DOHH2 (cell line): ENCODE measurements at regions not wholly inside any gene's neighbourhood (a gene's known extent, or its start where the extent isn't known, plus 50 kb on each side); places are given as distances from the start of the nearest gene placed in this dataset.

Experiments
- EZH2phosphoT487 ChIP-seq: fragments of 200-600 bp; sonication (generic); IDR thresholded peaks from 2 replicates; pipeline ENCODE4 v1.6.1; 2017; ENCODE audit warnings: borderline replicate concordance, mild to moderate bottlenecking, antibody characterized with exemption, low read length, moderate library complexity, mixed read lengths
- TF ChIP-seq, protein P1 (sequence below): fragments of 200-600 bp; sonication (generic); IDR thresholded peaks from one replicate; pipeline ENCODE4 v1.5.1; 2014; ENCODE audit warnings: antibody characterized with exemption, mild to moderate bottlenecking, low read depth, low read length; ENCODE audit not compliant: poor library complexity, severe bottlenecking

DNA sequence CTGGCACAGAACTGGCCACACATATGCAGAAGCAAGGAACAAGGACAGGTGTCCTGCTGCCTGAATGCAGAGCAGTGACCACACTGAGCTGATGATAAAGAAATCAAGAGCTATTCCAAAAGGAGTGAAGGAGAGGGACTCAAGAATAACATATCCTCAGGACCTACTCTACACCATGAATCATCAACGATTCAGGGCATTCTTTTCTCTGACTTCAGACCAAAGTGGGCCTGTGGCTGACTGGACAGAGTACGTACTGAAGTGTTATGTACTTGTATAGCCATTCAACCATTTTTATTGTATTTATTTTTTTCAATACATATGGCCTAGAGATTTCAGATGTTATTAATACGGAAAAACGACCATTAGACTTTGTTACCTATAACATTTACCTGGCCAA is 177.5 kb upstream of the TMTC1 start:
- TF ChIP-seq, protein P1, sequence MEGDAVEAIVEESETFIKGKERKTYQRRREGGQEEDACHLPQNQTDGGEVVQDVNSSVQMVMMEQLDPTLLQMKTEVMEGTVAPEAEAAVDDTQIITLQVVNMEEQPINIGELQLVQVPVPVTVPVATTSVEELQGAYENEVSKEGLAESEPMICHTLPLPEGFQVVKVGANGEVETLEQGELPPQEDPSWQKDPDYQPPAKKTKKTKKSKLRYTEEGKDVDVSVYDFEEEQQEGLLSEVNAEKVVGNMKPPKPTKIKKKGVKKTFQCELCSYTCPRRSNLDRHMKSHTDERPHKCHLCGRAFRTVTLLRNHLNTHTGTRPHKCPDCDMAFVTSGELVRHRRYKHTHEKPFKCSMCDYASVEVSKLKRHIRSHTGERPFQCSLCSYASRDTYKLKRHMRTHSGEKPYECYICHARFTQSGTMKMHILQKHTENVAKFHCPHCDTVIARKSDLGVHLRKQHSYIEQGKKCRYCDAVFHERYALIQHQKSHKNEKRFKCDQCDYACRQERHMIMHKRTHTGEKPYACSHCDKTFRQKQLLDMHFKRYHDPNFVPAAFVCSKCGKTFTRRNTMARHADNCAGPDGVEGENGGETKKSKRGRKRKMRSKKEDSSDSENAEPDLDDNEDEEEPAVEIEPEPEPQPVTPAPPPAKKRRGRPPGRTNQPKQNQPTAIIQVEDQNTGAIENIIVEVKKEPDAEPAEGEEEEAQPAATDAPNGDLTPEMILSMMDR: no peak
- no peak for TF ChIP-seq EZH2phosphoT487
